Heart left ventricle (tissue), 16 donors: ENCODE measurements at regions not wholly inside any gene's neighbourhood (a gene's known extent, or its start where the extent isn't known, plus 50 kb on each side); places are given as distances from the start of the nearest gene placed in this dataset.

Experiments used
- ATAC-seq, 4 donors: fragments of 200-7000 bp; cut with Tn5 transposase; one replicate each; pipeline ENCODE4 v1.9.1; 2020 to 2022; ENCODE audit warnings: moderate library complexity in 4 of 4, mild to moderate bottlenecking in 3 of 4, moderate number of reproducible peaks in 1 of 4
- DNase-seq, 5 donors: peaks; one replicate each; pipeline ENCODE4 v3.0.0-alpha.2; 2020
- H3K27ac ChIP-seq, 12 donors: fragments of 200-600 bp; sonication (generic) in 4 of 12; one replicate each; pipeline versions ENCODE4 v1.5.0 to v1.8.0; 2016 to 2022; ENCODE audit warnings: mild to moderate bottlenecking in 2 of 12
- H3K27me3 ChIP-seq, 9 donors: fragments of 200-600 bp; sonication (generic) in 2 of 9; one replicate each; pipeline versions ENCODE4 v1.5.1 to v1.8.0; 2016 to 2022; ENCODE audit warnings: mild to moderate bottlenecking in 3 of 9
- H3K36me3 ChIP-seq, 9 donors: fragments of 200-600 bp; sonication (generic) in 2 of 9; one replicate each; pipeline versions ENCODE4 v1.5.0 to v1.8.0; 2018 to 2022; ENCODE audit warnings: mild to moderate bottlenecking in 2 of 9
- H3K4me1 ChIP-seq, 12 donors: fragments of 200-600 bp; sonication (generic) in 4 of 12; one replicate each; pipeline versions ENCODE4 v1.5.0 to v1.8.0; 2016 to 2022; ENCODE audit warnings: mild to moderate bottlenecking in 3 of 12
- H3K4me3 ChIP-seq, 12 donors: fragments of 200-600 bp; sonication (generic) in 4 of 12; one replicate each; pipeline versions ENCODE4 v1.5.0 to v1.8.0; 2017 to 2022; ENCODE audit warnings: mild to moderate bottlenecking in 9 of 12, moderate library complexity in 4 of 12
- H3K9me3 ChIP-seq, 12 donors: fragments of 200-600 bp; sonication (generic) in 4 of 12; one replicate each; pipeline versions ENCODE4 v1.5.0 to v1.8.0; 2016 to 2022; ENCODE audit warnings: mild to moderate bottlenecking in 1 of 12
- POLR2A ChIP-seq, 2 donors: fragments of 450-650 bp; IDR thresholded peaks; one replicate each; pipeline ENCODE4 v1.6.1; 2017; ENCODE audit warnings: antibody characterized with exemption in 2 of 2, mild to moderate bottlenecking in 2 of 2, moderate library complexity in 2 of 2
- WGBS, 4 donors: extraction: QIAGEN DNeasy Blood & Tissue Kit in 2 of 4; methylation state at CpG; one replicate each; pipeline versions ENCODE4 v1.1.5 to v1.1.7; 2013 to 2018; 5-methylcytosine and 5-hydroxymethylcytosine counted together
- intact Hi-C, 10 donors: fragments of 100-400 bp; cut with DNase I; formaldehyde crosslinking; loops; one replicate each; pipeline versions ENCODE4 v1.11.1 to v1.14.2; 2022
- TF ChIP-seq, protein P1 (sequence below), 12 donors: fragments of 200-600 bp; sonication (generic) in 4 of 12; IDR thresholded peaks; one replicate each; pipeline versions ENCODE4 v1.5.0 to v1.8.0; 2018 to 2022; ENCODE audit warnings: antibody characterized with exemption in 12 of 12, mild to moderate bottlenecking in 5 of 12
- donor health status: ischemic (EF 13 %, LVEDD 7.1; RV severe dilation, severe dysfunction).
- donor health status: healthy with polysubstance abuse.
- donor health status: DM: no; HTN: yes; CAD: no.
- donor health status: DM: no; HTN: no; CAD: no.
- donor health status: ischemic (EF 25% LVEDD 6.9; RV normal size, moderate dysfunction).
- donor health status: ischemic (EF 25% LVEDD 5.7; RV mildly dilated, moderate dysfunction).
- donor health status: healthy.
- donor health status: DM: yes; HTN: yes; CAD: no.
- donor health status: ischemic (EF 35%, LVEDD 5.7; RV mildly dilated, moderate dysfunction).
- donor health status: nonischemic (EF 11% LVEDD 7.7; RV severe dilation, severe dysfunction).
- donor health status: DM: yes; HTN: yes; CAD: no.
- donor health status: PGD.
- donor health status: ischemic (EF 29% LVEDD 5.4; RV normal size, mild dysfunction).
- donor health status: nonischemic (EF 23%, LVEDD 6.1; RV moderate dilation, normal function).

DNA sequence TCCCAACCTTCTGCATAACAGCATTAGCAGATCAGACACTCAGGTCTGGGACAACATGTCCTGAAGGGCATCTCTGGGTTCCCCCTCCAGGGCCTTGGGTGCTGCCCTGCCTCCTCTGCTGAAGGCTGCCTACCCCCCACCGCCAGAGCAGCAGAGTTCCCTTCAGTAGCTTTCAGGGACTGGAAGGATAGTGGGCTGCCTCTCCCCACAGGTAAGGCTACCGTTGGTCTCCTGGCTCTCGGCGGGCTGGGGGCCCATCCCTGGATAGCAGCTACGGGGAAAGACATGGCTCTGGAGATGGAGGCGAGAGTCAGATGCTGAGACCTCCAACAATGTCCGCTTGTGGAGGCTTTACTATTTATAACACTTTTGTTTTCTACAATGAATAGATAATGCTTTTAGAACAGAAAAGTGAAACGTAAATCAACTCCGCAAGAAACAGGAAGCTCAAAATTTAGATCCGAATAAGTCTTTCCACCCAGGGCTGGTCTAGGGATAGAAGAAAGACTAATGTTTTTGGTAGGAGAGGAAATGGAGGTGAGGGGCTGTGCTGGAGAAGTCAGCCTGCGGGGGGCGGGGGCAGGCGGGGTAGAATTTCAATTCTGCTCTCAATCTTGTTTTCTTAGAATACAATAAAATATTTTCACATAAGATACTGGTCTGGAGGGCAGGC lies 58.4 kb downstream of the ARL4C start:
- 53 to 62% (median 57%) methylated on average over 13 of the region's 13 CpGs for WGBS, 4 donors
- intact Hi-C loops = loop anchor here in 1 of 10 donors (5.0 kb wide), 1 partner anchor 59 kb away; the partner anchor contains the start of gene ARL4C
- H3K27me3 ChIP-seq = no peaks in the 10 kb centered on the region
- ATAC-seq (no peak), DNase-seq (no peak)
- peaks cover 0 to 33% (median 20%) of the 10 kb centered on the region in 12 donors for H3K4me1 ChIP-seq
- H3K4me3 ChIP-seq = no peak overlapping the region
- H3K27ac ChIP-seq = peak overlapping the region in 5 of 12 donors; percentile 3 to 51 (median 26)
- no peaks in the 10 kb centered on the region for H3K9me3 ChIP-seq
- TF ChIP-seq, protein P1, sequence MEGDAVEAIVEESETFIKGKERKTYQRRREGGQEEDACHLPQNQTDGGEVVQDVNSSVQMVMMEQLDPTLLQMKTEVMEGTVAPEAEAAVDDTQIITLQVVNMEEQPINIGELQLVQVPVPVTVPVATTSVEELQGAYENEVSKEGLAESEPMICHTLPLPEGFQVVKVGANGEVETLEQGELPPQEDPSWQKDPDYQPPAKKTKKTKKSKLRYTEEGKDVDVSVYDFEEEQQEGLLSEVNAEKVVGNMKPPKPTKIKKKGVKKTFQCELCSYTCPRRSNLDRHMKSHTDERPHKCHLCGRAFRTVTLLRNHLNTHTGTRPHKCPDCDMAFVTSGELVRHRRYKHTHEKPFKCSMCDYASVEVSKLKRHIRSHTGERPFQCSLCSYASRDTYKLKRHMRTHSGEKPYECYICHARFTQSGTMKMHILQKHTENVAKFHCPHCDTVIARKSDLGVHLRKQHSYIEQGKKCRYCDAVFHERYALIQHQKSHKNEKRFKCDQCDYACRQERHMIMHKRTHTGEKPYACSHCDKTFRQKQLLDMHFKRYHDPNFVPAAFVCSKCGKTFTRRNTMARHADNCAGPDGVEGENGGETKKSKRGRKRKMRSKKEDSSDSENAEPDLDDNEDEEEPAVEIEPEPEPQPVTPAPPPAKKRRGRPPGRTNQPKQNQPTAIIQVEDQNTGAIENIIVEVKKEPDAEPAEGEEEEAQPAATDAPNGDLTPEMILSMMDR (IDR thresholded peaks at IDR 0.05) = no peak
- TF ChIP-seq POLR2A (IDR thresholded peaks at IDR 0.05) = no peak
- no peaks in the 10 kb centered on the region for H3K36me3 ChIP-seq

GRCh38 chr2:234437642-234438304 lies 59.1 kb downstream of the ARL4C start:
- no peaks in the 10 kb centered on the region for H3K36me3 ChIP-seq
- no peak for TF ChIP-seq POLR2A (IDR thresholded peaks at IDR 0.05)
- TF ChIP-seq, protein P1 (IDR thresholded peaks at IDR 0.05) = no peak
- H3K4me1 ChIP-seq = peaks cover 0 to 33% (median 20%) of the 10 kb centered on the region in 12 donors
- peak in 3 of 5 donors; percentile 30 to 42 (median 39) for DNase-seq
- peak; percentile 22 to 73 (median 65) for ATAC-seq
- WGBS, 4 donors = 42 to 53% (median 47%) methylated on average over 11 of the region's 11 CpGs
- intact Hi-C loops = loop anchor here in 1 of 10 donors (5.0 kb wide), 1 partner anchor 60 kb away; the partner anchor contains the start of gene ARL4C
- H3K27me3 ChIP-seq = no peaks in the 10 kb centered on the region
- peak overlapping the region in 2 of 12 donors; percentile 3 to 26 for H3K27ac ChIP-seq
- no peaks in the 10 kb centered on the region for H3K9me3 ChIP-seq
- H3K4me3 ChIP-seq = no peak overlapping the region

DNA sequence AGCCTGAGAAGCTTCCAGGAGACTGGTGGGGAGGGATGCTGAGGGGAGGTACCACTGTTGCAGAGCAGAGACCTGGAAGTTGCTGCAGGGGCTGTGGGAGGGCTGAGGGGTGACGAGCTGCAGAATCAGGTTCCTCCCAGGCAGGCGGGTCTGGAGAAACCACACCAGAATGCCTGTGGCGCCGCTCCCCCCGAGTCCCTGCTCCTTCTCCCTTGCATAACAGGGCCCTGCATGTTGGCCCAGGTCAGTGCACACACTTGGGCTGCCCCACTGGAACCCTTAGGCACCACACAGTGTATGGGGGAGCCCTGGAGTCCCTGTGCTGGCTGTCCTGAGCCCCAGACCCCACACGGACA lies 60.4 kb downstream of the ARL4C start:
- Histone ChIP-seq H3K4me1 (peaks cover 0 to 33% (median 20%) of the 10 kb centered on the region in 12 donors), H3K9me3 (no peaks in the 10 kb centered on the region), H3K27me3 (no peaks in the 10 kb centered on the region), H3K27ac (peak overlapping the region in 2 of 12 donors; percentile 26 to 38), H3K4me3 (no peak overlapping the region), H3K36me3 (no peaks in the 10 kb centered on the region)
- DNase-seq (no peak), ATAC-seq (peak in 1 of 4 donors; percentile 31)
- TF ChIP-seq, protein P1 (IDR thresholded peaks at IDR 0.05) = no peak
- no peak for TF ChIP-seq POLR2A (IDR thresholded peaks at IDR 0.05)
- WGBS, 4 donors = 74 to 86% (median 77%) methylated on average over 6 of the region's 6 CpGs
- intact Hi-C loops = loop anchor here in 1 of 10 donors (5.0 kb wide), 1 partner anchor 61 kb away; the partner anchor contains the start of gene ARL4C

DNA sequence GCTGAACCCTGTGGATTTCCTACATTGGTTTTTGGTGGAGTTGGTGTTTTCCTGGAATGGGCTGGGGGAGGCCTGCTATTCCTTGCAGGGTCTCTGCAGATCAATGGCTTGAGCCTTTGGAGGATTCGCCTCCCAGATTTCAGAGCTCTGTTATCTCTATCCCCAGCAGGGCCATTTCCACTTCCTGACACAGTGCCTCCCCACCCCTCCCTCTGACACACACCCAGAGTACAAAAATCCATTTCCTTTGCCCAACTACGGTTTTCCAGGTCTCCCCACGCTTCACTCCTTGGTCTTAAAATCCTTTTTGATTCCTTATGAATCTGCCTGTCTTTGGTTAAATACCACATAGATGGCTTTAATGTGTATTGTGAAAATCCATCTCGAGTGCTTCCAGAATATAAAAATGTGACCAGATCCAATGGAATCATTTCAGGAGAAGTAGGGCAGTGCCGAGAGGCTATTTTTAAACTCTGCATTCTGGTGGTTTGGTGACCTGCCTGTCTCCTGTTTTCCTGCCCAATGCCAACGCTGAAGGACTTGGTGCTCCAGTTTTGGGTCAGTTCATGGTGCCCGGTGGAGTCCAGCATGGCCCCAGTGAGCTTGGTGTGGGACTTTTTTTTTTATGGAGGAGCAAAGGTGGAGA lies 60.9 kb downstream of the ARL4C start:
- H3K36me3 ChIP-seq = no peaks in the 10 kb centered on the region
- no peak for DNase-seq
- no peaks in the 10 kb centered on the region for H3K9me3 ChIP-seq
- ATAC-seq = peak in 3 of 4 donors; percentile 51 to 69 (median 60)
- intact Hi-C loops = loop anchor here in 1 of 10 donors (5.0 kb wide), 1 partner anchor 61 kb away; the partner anchor contains the start of gene ARL4C
- TF ChIP-seq, protein P1 (IDR thresholded peaks at IDR 0.05) = no peak
- TF ChIP-seq POLR2A (IDR thresholded peaks at IDR 0.05) = no peak
- WGBS, 4 donors = 34 to 48% (median 36%) methylated on average over 6 to 7 of the region's 7 CpGs
- peaks cover 0 to 33% (median 20%) of the 10 kb centered on the region in 12 donors for H3K4me1 ChIP-seq
- peak overlapping the region in 3 of 12 donors; percentile 19 to 38 (median 26) for H3K27ac ChIP-seq
- H3K4me3 ChIP-seq = no peak overlapping the region
- no peaks in the 10 kb centered on the region for H3K27me3 ChIP-seq
